NCI-H1694 (cell line): ENCODE measurements at regions not wholly inside any gene's neighbourhood (a gene's known extent, or its start where the extent isn't known, plus 50 kb on each side); places are given as distances from the start of the nearest gene placed in this dataset.
"Not testable (repeated sequence)": the region's sequence is repeated elsewhere in the genome, so short reads cannot be mapped to it uniquely, and the experiment has no call there.

Experiments used
- DNase-seq: peaks from one replicate; lab custom pipeline; 2025; lab: John Stamatoyannopoulos, UW

DNA sequence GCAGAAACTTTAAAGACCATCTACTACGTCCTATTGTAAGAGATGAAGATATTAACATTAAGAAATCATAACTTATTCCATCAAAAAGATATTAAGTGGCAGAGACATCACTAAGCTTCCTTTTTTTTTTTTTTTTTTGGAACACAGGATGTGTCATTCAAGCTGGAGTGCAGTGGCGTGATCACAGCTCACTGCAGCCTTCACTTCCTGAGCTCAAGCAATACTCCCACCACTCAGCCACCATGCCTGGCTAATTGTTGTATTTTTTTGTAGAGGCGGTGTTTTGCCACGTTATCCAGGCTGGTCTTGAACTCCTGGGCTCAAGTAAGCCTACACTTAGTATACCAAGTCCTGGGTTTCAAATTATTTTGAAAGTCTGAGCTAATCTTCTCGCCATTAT, 169.7 kb upstream of the KCTD7 start:
- DNase-seq, result not testable (repeated sequence)

DNA sequence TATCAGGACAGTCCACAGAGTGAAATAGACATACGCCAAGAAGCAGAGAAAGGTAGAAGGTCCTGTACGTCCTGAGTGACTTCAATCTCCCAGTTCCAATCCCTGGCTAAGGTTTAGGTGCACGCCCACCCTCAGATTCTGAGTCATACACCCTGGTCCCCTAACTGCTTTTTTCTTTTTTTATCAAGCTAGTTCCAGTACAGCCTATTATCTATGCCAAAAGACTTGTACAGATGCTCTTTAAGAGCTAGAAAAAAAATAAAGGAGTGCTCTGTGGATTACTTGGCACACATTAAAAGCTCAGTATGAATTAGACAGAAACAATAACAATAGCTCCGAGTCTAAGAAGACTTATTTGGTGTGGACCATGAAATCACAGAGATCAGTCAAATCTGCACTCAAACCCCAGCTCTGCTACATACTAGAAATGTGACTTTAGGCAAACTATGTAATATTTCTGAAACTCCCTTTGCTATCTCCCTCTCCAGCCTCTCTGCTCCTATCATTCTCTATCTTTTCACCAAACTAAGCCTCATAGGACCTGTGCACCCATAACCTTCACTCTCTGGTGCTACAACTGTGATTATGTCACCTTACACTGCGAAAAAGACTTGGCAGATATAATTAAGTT, 168.8 kb upstream of the KCTD7 start:
- DNase-seq, result not testable (repeated sequence)

DNA sequence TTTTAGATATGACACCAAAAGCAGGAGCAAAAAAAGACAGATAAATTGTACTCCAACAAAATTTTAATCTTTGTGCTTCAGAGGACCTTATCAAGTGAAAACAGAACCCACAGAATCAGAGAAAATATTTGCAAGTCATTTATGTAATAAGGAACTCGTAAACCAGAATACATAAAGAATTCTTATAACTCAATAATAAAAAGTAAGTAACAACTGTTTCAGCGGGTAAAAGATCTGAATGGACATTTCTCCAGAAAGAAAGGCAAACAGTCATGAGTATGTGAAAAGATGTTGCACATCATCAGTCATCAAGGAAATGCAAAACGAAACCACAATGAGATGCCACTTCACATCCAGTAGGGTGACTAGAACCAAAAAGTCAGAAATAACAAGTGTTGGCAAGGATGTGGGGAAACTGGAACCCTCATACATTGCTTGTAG, 167.7 kb upstream of the KCTD7 start:
- DNase-seq, result no peak

- DNase-seq, result not testable (repeated sequence)
Measured at GRCh38 chr7:66461397-66461796, 167.3 kb upstream of the KCTD7 start.

DNA sequence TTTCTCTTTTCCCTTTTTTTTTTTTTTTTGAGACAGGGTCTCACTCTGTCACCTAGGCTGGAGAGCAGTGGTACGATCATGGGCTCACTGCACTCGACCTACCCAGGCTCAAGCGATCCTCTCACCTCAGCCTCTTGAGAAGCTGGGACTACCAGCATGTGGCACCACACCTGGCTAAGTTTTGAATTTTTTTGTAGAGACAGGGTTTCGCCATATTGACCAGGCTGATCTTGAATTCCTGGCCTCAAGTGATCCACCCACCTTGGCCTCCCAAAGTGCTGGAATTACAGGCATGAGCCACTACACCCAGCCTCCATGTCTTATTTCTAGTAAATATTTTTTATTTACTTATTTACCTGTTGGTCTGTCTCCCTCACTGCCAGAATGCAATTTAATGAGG, 165.8 kb upstream of the KCTD7 start:
- not testable (repeated sequence) for DNase-seq

GRCh38 chr7:66464059-66464458, 164.6 kb upstream of the KCTD7 start:
- DNase-seq, result no peak

DNA sequence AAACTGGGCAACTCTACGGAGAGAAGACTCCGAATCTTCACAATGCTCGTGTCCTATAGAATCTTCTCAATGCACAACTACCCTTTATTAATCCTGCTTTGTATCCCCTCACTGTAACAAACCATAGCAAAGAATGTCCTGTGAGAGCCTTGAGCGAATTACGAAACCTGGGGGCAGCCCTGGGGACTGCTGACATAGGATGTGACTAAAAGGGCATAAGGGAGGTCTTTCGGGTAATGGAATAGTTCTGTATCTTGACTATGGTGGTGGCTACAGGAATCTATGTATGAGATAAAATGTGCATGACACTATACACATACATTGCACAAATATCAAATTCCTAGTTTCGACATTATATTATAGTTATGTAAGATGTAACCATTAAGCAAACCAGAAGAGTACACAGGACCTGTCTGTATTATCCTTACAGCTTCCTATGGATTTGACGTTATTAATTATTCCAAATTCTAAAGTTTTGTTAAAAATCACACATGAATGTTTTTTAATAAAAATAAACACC, 162.5 kb upstream of the KCTD7 start:
- DNase-seq, result no peak

GRCh38 chr7:66467887-66468286, 160.8 kb upstream of the KCTD7 start:
- no peak for DNase-seq

DNA sequence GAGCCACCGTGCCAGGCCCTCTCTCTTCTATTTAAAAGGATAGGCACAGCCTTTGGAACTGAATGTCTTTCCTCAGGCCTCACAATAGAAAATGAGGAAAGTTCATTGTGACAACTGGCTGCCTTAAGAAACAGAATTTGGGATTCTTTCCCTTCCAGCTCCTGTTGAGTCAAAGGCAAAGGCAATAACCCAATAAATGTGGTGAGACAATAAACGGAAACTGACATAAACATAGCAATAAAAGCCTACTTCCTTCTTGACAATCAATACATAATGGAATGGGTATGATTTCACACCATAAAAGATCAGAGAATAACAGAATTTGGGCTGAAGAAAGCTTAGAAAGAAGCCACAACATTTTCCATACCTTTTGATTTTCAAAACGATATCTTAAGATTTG, 155.6 kb upstream of the KCTD7 start:
- DNase-seq, result not testable (repeated sequence)

DNA sequence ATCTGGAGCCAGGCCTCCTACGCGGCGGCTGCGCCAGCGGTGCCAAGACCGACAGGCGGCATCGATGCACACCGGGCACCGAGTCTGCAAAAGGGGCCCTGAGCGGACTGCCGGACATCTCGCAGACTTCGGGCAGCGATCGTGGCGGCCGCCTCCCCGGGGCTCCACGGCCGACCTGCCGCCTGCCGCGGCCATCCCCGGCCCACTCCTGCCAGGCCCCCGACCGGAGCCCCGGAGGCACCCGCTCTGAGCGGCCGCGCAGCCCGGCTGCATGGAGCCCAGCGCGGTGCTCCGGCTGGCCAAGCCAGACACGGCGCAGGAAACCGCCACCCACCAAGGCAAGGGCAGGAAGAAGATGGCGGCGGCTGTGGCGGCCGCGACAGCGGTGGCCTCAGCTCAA, 154.2 kb upstream of the KCTD7 start:
- no peak for DNase-seq

GRCh38 chr7:66476056-66476455, 152.6 kb upstream of the KCTD7 start:
- DNase-seq, result not testable (repeated sequence)

GRCh38 chr7:66477822-66478397, 150.8 kb upstream of the KCTD7 start:
- not testable (repeated sequence) for DNase-seq

- not testable (repeated sequence) for DNase-seq
Measured at GRCh38 chr7:66481229-66481628, 147.5 kb upstream of the KCTD7 start.

DNA sequence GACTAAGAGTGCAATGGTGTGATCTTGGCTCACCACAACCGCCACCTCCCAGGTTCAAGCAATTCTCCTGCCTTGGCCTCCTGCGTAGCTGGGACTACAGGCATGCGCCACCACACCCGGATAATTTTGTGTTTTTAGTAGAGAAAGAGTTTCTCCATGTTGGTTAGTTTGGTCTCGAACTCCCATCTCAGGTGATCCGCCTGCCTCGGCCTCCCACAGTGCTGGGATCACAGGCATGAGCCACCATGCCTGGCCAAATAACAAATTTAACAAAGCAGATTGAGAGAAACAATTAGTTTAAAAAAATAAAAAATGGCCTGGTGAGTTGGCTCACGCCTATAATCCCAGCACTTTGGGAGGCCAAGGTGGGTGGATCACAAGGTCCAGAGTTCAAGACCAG, 139.6 kb upstream of the KCTD7 start:
- not testable (repeated sequence) for DNase-seq

DNA sequence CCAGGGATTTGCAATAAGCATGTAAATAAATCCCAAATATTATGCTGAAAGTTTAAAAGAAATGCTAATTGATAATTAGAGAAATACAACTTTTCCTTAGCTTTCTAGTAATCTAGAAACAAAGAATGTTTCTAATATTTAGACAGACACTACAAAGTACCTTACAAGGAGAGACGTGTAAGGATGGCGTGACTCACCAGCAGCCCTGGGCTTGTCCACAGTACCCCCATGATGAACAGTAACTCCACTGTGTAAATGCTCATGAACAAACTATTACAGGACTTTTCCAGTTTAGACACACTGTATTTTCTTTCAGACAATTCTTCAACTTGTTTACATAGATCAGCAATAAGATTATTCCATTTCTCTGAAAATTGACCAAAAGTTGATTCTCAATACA, 138.9 kb upstream of the KCTD7 start:
- DNase-seq, result not testable (repeated sequence)

DNA sequence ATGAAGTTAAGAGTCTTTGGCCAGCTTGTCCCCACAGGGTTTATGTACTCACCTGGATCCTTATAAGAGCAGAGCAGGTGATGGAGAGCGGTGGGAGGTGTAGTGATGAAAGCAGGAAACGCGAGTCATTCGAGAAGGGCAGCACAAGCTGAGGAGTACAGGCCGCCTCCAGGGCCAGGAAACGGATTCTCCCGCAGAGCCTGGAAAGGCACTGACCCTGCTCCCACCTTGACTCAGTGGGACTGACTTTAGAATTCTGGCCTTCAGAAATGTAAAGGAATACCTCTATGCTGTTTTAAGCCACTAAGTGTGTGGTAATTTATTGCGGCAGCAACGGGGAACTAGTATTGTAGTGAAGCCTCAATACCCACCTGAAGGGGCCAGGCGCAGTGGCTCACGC, 137.7 kb upstream of the KCTD7 start:
- not testable (repeated sequence) for DNase-seq

GRCh38 chr7:66492405-66492804, 136.3 kb upstream of the KCTD7 start:
- DNase-seq, result not testable (repeated sequence)

GRCh38 chr7:66493235-66494205, 135.2 kb upstream of the KCTD7 start:
- peak; percentile 94 for DNase-seq

- no peak for DNase-seq
Measured at GRCh38 chr7:66497346-66497745, 131.3 kb upstream of the KCTD7 start.

DNA sequence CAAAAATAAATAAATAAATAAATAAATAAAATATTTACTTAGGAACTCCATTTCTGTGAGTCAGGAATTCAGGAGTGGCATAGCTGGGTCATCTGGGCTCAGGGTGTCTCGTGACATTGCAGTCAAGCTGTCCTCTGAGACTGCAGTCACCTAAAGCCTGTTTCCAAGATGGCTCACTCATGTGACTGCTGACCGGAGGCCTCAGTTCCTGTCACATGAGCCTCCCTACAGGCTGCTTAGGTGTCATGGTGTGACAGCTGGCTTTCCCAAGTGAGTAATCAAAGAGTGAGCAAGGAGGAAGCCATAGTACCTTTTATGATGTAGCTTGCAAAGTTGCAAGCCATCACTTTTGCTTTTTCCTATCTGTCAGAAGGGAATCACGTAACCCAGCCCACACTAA, 128.6 kb upstream of the KCTD7 start:
- no peak for DNase-seq

DNA sequence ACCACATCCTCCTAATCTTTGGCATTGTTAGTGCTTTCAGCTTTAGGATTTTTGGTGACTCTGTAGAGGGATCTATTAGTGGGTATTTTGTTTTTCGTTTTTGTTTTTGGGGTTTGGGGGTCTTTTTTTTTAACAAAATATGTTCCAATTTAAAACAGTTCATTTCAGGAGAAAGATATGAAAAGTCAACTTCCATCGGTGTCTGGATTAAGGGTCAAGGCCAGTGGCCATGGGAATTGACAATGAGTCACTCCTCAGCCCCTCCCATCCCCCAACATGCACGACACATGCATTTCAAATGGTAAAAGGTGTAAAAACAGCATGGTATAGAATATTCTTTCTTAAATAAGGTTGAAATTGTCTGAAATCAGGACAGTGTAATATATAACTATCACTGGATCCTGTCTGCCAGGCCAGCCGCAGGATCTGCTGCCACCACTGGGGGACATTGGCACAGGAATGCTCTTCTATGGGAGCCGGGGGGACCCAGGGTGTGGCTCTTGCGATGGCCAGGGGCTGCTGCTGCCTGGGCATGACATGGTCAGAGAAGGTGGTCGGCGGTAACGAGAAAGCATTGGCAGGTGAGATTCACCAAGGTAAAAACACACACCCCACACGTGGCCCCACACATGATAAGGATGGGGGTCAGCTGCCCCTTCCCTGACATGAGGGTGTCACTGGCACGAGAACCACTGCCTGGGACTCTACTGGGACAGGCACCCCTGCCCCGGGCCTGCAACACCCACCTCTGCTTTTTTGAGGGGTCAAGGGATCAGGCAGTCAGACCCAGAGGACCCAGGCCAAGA, 126.2 kb upstream of the KCTD7 start:
- no peak for DNase-seq

- DNase-seq, result no peak
Measured at GRCh38 chr7:66503036-66503370, 125.7 kb upstream of the KCTD7 start.
